K562 (cell line): ENCODE measurements at regions not wholly inside any gene's neighbourhood (a gene's known extent, or its start where the extent isn't known, plus 50 kb on each side); places are given as distances from the start of the nearest gene placed in this dataset.

Experiments used
- ATAC-seq: fragments of 200-7000 bp; cut with Tn5 transposase; 3 replicates; pipeline ENCODE4 v1.9.1; 2020; ENCODE audit warnings: moderate library complexity
- BruUV-seq: library from RNA; stranded (reverse); fragments of 400-500 nt; replicated peaks from 2 replicates; lab custom pipeline; 2021; lab: Mats Ljungman, UMichigan
- CTCF ChIA-PET: fragments of 300-600 bp; formaldehyde crosslinking; extraction: SDS; loops from one replicate; lab custom pipeline; 2021; ENCODE audit warnings: low intra/inter-chr PET ratio; lab: Yijun Ruan, JAX
- POLR2A ChIA-PET: fragments of 300-600, 350-650 bp; sonication (Branson Sonifier 250); formaldehyde crosslinking; extraction: SDS; loops from one replicate; lab custom pipeline; 2021; ENCODE audit warnings: antibody characterized with exemption, inconsistent platforms; lab: Yijun Ruan, JAX
- DNase-seq, 4 experiments: peaks; one replicate each; pipeline versions ENCODE4 v3.0.0 to v3.0.0-alpha.2; 2011 to 2018; ENCODE audit warnings: low spot score in 3 of 4, mixed read lengths in 3 of 4; ENCODE audit errors: extremely low read depth in 1 of 4
- FAIRE-seq: peaks from 2 replicates; lab custom pipeline; 2011; peaks lifted over from hg19 to GRCh38; lab: Jason Lieb, UNC
- H2AFZ ChIP-seq: 2 replicates; pipeline ENCODE4 v1.6.0; 2011; ENCODE audit warnings: low read depth, low read length, control low read depth, inconsistent platforms
- H3K27ac ChIP-seq: fragments of 200-600 bp; 3 replicates; pipeline ENCODE4 v1.8.0; 2011; ENCODE audit warnings: low read depth, mild to moderate bottlenecking, control low read depth, inconsistent platforms, low read length, moderate library complexity, mixed read lengths; ENCODE audit errors: extremely low read depth
- H3K27me3 ChIP-seq, 2 experiments: fragments of 300-600 bp in 1 of 2; 2 replicates in 1 of 2; 3 replicates in 1 of 2; pipeline versions ENCODE4 v1.6.0 to v1.8.0; 2011; ENCODE audit warnings: inconsistent platforms in 2 of 2, low read length in 2 of 2, mild to moderate bottlenecking in 1 of 2, mixed read lengths in 1 of 2, moderate library complexity in 1 of 2; ENCODE audit not compliant: control insufficient read depth in 2 of 2, insufficient read depth in 2 of 2
- H3K36me3 ChIP-seq: fragments of 300-600 bp; 3 replicates; pipeline ENCODE4 v1.8.0; 2011; ENCODE audit warnings: mild to moderate bottlenecking, low read length, inconsistent platforms; ENCODE audit not compliant: control insufficient read depth, insufficient read depth
- H3K4me1 ChIP-seq, 2 experiments: fragments of 200-600 bp in 1 of 2; replicated peaks in 1 of 2; 2 replicates in 1 of 2; 3 replicates in 1 of 2; pipeline versions ENCODE4 v1.5.1 to v1.8.0; 2011; ENCODE audit warnings: inconsistent platforms in 2 of 2, low read length in 2 of 2, mild to moderate bottlenecking in 1 of 2, mixed read lengths in 1 of 2, moderate library complexity in 1 of 2; ENCODE audit not compliant: control insufficient read depth in 2 of 2, insufficient read depth in 2 of 2
- H3K4me2 ChIP-seq: 2 replicates; pipeline ENCODE4 v1.6.1; 2011; ENCODE audit warnings: low read length, control low read depth, inconsistent platforms, mixed read lengths; ENCODE audit not compliant: insufficient read depth
- H3K4me3 ChIP-seq: fragments of 200-600 bp; sonication (generic), shearing (Covaris generic); 2 replicates; pipeline ENCODE4 v1.5.1; 2016; ENCODE audit warnings: control low read depth, inconsistent platforms
- H3K79me2 ChIP-seq: fragments of 200-600 bp; 3 replicates; pipeline ENCODE4 v1.8.0; 2011; ENCODE audit warnings: low read length, inconsistent platforms; ENCODE audit not compliant: control insufficient read depth, insufficient read depth
- H3K9ac ChIP-seq, 2 experiments: 2 replicates each; pipeline versions ENCODE4 v1.6.0 to v1.6.1; 2011; ENCODE audit warnings: low read depth in 2 of 2, low read length in 2 of 2, control low read depth in 1 of 2, inconsistent platforms in 1 of 2, mild to moderate bottlenecking in 1 of 2, mixed read lengths in 1 of 2; ENCODE audit not compliant: insufficient read depth in 1 of 2
- H3K9me1 ChIP-seq: one replicate; pipeline ENCODE4 v1.6.0; 2011; ENCODE audit warnings: inconsistent platforms, mild to moderate bottlenecking, low read length, moderate library complexity; ENCODE audit not compliant: control insufficient read depth, insufficient read depth
- H3K9me3 ChIP-seq: replicated peaks from 2 replicates; pipeline ENCODE4 v1.5.1; 2011; ENCODE audit warnings: low read depth, low read length, inconsistent platforms; ENCODE audit not compliant: control insufficient read depth, insufficient read depth
- H4K20me1 ChIP-seq: replicated peaks from 2 replicates; pipeline ENCODE4 v1.6.1; 2011; ENCODE audit warnings: low read length, inconsistent platforms, mixed read lengths; ENCODE audit not compliant: control insufficient read depth, insufficient read depth
- HDAC3 ChIP-seq: fragments of 450-650 bp; IDR thresholded peaks from 2 replicates; pipeline ENCODE4 v1.6.1; 2018; ENCODE audit warnings: borderline replicate concordance, mild to moderate bottlenecking, moderate library complexity; ENCODE audit not compliant: partially characterized antibody
- HEY1 ChIP-seq: fragments of 250-450 bp; sonication (Bioruptor Pico); IDR thresholded peaks from 2 replicates; pipeline ENCODE4 v1.5.0; 2020; ENCODE audit warnings: mild to moderate bottlenecking, moderate library complexity, borderline replicate concordance
- HSF4 ChIP-seq: fragments of 250-450 bp; sonication (Bioruptor Pico); IDR thresholded peaks from 2 replicates; pipeline ENCODE4 v2.1.2; 2022; ENCODE audit warnings: mild to moderate bottlenecking, moderate library complexity, borderline replicate concordance
- NR4A1 ChIP-seq, 2 experiments: fragments of 250-450 bp in 1 of 2; fragments of 450-650 bp in 1 of 2; sonication (Bioruptor Pico) in 1 of 2; IDR thresholded peaks; 2 replicates each; pipeline versions ENCODE4 v1.4.0 to v1.6.1; 2016 to 2020; ENCODE audit warnings: mild to moderate bottlenecking in 2 of 2, missing compliant biosample characterization in 1 of 2, missing genetic modification characterization in 1 of 2, moderate library complexity in 1 of 2
- PBX2 ChIP-seq, 2 experiments: IDR thresholded peaks in 1 of 2; conservative IDR thresholded peaks in 1 of 2; 2 replicates each; pipeline ENCODE4 v1.6.1; 2016; ENCODE audit warnings: low read depth in 2 of 2, mild to moderate bottlenecking in 1 of 2, missing compliant biosample characterization in 1 of 2, missing genetic modification characterization in 1 of 2, moderate library complexity in 1 of 2
- TAF9B ChIP-seq: fragments of 450-650 bp; IDR thresholded peaks from 2 replicates; pipeline ENCODE4 v1.6.1; 2018; ENCODE audit warnings: mild to moderate bottlenecking; ENCODE audit not compliant: partially characterized antibody
- TFE3 ChIP-seq: fragments of 450-650 bp; formaldehyde crosslinking; IDR thresholded peaks from 2 replicates; pipeline ENCODE4 v1.4.0; 2020; ENCODE audit warnings: mild to moderate bottlenecking, mixed read lengths
- TRIM24 ChIP-seq, 2 experiments: fragments of 450-650 bp; IDR thresholded peaks; 2 replicates each; pipeline ENCODE4 v1.6.1; 2016
- in situ Hi-C: fragments of 300-500 bp; cut with MboI; formaldehyde crosslinking; loops from 4 replicates; pipeline ENCODE4 v1.15.0; 2018; ENCODE audit warnings: inconsistent platforms, mixed read lengths
- intact Hi-C: fragments of 100-400 bp; cut with micrococcal nuclease; formaldehyde crosslinking; loops from 2 replicates; pipeline ENCODE4 v1.14.2; 2022
- TF ChIP-seq, protein P1 (sequence below): fragments of 250-450 bp; sonication (Bioruptor Pico); IDR thresholded peaks from 2 replicates; pipeline ENCODE4 v1.9.0; 2021; ENCODE audit warnings: mild to moderate bottlenecking, inconsistent platforms

DNA sequence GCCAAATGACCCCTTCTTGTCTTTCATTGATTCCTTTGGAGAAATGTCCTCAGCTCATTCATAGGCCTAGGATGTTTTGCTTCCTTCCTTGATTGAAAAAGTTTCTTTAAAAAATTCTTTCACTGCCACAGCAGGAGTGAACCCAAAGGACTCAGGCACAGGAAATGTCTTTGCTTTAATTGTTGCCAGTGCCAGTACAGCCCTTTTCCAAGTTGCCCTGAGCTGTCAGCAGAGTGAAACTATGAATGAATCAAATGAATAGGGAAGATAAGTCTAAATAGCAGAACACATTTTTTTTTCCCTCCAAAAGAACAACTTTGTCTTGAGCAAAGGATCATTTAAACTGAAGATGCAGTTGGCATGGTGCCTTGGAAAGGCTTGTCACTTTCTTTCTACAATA is 63.8 kb upstream of the SLC4A4 start:
- in situ Hi-C loops (no loop called here), intact Hi-C loops (loop anchor here (10.0 kb wide), 1 partner anchor 670 kb away; no protein-coding TSS in a partner anchor)
- CTCF ChIA-PET: no interaction called here
- DNase-seq (no peak), FAIRE-seq (no peak), ATAC-seq (no peak)
- no peak overlapping the region for H3K9ac ChIP-seq
- H3K27me3 ChIP-seq: no peaks in the 10 kb centered on the region; a peak in 1 of 5 replicates
- no peaks in the 10 kb centered on the region for H3K4me1 ChIP-seq
- H2AFZ ChIP-seq: no peak overlapping the region
- POLR2A ChIA-PET: no interaction called here
- H3K9me3 ChIP-seq: no peaks in the 10 kb centered on the region
- H3K9me1 ChIP-seq: no peaks in the 10 kb centered on the region
- no peaks in the 10 kb centered on the region for H3K36me3 ChIP-seq
- no peaks in the 10 kb centered on the region for H4K20me1 ChIP-seq
- no peak overlapping the region for H3K4me2 ChIP-seq
- no peaks in the 10 kb centered on the region for H3K79me2 ChIP-seq
- H3K27ac ChIP-seq: no peak overlapping the region
- TF ChIP-seq HEY1: no peak
- TF ChIP-seq, protein P1, sequence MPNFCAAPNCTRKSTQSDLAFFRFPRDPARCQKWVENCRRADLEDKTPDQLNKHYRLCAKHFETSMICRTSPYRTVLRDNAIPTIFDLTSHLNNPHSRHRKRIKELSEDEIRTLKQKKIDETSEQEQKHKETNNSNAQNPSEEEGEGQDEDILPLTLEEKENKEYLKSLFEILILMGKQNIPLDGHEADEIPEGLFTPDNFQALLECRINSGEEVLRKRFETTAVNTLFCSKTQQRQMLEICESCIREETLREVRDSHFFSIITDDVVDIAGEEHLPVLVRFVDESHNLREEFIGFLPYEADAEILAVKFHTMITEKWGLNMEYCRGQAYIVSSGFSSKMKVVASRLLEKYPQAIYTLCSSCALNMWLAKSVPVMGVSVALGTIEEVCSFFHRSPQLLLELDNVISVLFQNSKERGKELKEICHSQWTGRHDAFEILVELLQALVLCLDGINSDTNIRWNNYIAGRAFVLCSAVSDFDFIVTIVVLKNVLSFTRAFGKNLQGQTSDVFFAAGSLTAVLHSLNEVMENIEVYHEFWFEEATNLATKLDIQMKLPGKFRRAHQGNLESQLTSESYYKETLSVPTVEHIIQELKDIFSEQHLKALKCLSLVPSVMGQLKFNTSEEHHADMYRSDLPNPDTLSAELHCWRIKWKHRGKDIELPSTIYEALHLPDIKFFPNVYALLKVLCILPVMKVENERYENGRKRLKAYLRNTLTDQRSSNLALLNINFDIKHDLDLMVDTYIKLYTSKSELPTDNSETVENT (CRISPR knock-in tag): no peak
- TF ChIP-seq HSF4 (CRISPR knock-in tag): no peak
- TF ChIP-seq TFE3 (CRISPR knock-in tag): no peak
- no peak for TF ChIP-seq PBX2 (CRISPR knock-in tag; IDR thresholded peaks at IDR 0.05; ENCODE audit: low read depth)
- no peak for TF ChIP-seq PBX2 (tag; conservative IDR thresholded peaks at IDR 0.05; ENCODE audit: low read depth)
- no peak for TF ChIP-seq NR4A1 (CRISPR knock-in tag; IDR thresholded peaks at IDR 0.05)
- no peak for TF ChIP-seq NR4A1 (tag; IDR thresholded peaks at IDR 0.05)
- no peak for TF ChIP-seq TAF9B
- TF ChIP-seq TRIM24 (IDR thresholded peaks at IDR 0.05): no peak
- TF ChIP-seq HDAC3: no peak
- no peak overlapping the region for H3K4me3 ChIP-seq
- no TSS peak for BruUV-seq
